ENCODE measurements at regions not wholly inside any gene's neighbourhood (a gene's known extent, or its start where the extent isn't known, plus 50 kb on each side); places are given as distances from the start of the nearest gene placed in this dataset.

- peaks cover 16 to 37% of the 10 kb centered on the region in 2 experiments; a peak in 3 of 4 replicates for H3K9me3 ChIP-seq (ENCODE audit: control insufficient read depth in 1 of 2, insufficient read depth in 1 of 2, low read depth in 1 of 2, low read length in 2 of 2)
- H4K20me1 ChIP-seq (ENCODE audit: insufficient read depth) = no peaks in the 10 kb centered on the region
- no peak overlapping the region for H3K4me3 ChIP-seq (replicated peaks in 1 of 2; ENCODE audit: low read depth in 1 of 2, low read length in 2 of 2)
- RAD21 ChIA-PET (ENCODE audit: low non-redundant PET in 1 of 2, low total read pairs in 2 of 2, uncharacterized antibody in 2 of 2, unreplicated experiment in 2 of 2) = no interaction called here
- H3K9me2 ChIP-seq (ENCODE audit: insufficient read depth) = no peaks in the 10 kb centered on the region
- no peaks in the 10 kb centered on the region for H3K4me1 ChIP-seq (ENCODE audit: control insufficient read depth in 1 of 2, insufficient read depth in 2 of 2, low read length in 2 of 2)
- no peaks in the 10 kb centered on the region for H3K27me3 ChIP-seq (ENCODE audit: insufficient read depth, low read length)
- TF ChIP-seq YY1 (IDR thresholded peaks at IDR 0.05; ENCODE audit: extremely low read depth, insufficient replicate concordance, low read depth, low read length) (no peak), EGR1 (IDR thresholded peaks at IDR 0.05; ENCODE audit: low read depth) (no peak), EZH2phosphoT487 (IDR thresholded peaks at IDR 0.05; ENCODE audit: borderline replicate concordance) (no peak), POLR2A (IDR thresholded peaks at IDR 0.05; ENCODE audit: borderline replicate concordance, extremely low read depth, insufficient read depth, insufficient read length) (no peak), MAX (IDR thresholded peaks at IDR 0.05) (no peak)
- TF ChIP-seq, protein P1, sequence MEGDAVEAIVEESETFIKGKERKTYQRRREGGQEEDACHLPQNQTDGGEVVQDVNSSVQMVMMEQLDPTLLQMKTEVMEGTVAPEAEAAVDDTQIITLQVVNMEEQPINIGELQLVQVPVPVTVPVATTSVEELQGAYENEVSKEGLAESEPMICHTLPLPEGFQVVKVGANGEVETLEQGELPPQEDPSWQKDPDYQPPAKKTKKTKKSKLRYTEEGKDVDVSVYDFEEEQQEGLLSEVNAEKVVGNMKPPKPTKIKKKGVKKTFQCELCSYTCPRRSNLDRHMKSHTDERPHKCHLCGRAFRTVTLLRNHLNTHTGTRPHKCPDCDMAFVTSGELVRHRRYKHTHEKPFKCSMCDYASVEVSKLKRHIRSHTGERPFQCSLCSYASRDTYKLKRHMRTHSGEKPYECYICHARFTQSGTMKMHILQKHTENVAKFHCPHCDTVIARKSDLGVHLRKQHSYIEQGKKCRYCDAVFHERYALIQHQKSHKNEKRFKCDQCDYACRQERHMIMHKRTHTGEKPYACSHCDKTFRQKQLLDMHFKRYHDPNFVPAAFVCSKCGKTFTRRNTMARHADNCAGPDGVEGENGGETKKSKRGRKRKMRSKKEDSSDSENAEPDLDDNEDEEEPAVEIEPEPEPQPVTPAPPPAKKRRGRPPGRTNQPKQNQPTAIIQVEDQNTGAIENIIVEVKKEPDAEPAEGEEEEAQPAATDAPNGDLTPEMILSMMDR (IDR thresholded peaks at IDR 0.05 in 2 of 3, conservative IDR thresholded peaks at IDR 0.05 in 1 of 3; ENCODE audit: borderline replicate concordance in 1 of 3, insufficient read depth in 1 of 3, low read depth in 2 of 3, low read length in 2 of 3) = no peak
- H3K4me2 ChIP-seq (ENCODE audit: low read length) = no peak overlapping the region
- intact Hi-C loops (cut with micrococcal nuclease) = no loop called here
- H3K9ac ChIP-seq (ENCODE audit: low read length) = no peak overlapping the region
- no peak for DNase-seq (ENCODE audit: low read depth, low spot score)
- no peaks in the 10 kb centered on the region for H3K79me2 ChIP-seq (ENCODE audit: insufficient read depth, low read length)
- CTCF ChIA-PET = no interaction called here
- ATAC-seq = no peak
- H3K36me3 ChIP-seq (ENCODE audit: control insufficient read depth in 1 of 2, insufficient read depth in 2 of 2, low read length in 2 of 2) = no peaks in the 10 kb centered on the region
- H2AFZ ChIP-seq (ENCODE audit: low read depth, low read length, poor library complexity, severe bottlenecking) = no peak overlapping the region
- BruUV-seq (replicated peaks) = no TSS peak
- H3K27ac ChIP-seq (ENCODE audit: low read depth, low read length) = no peak overlapping the region
- POLR2A ChIA-PET = no interaction called here
Measured at GRCh38 chr14:26175658-26176057, 422.2 kb downstream of the NOVA1 start.

- Histone ChIP-seq H4K20me1 (ENCODE audit: insufficient read depth) (no peaks in the 10 kb centered on the region), H3K4me2 (ENCODE audit: low read length) (no peak overlapping the region), H3K9me3 (ENCODE audit: control insufficient read depth in 1 of 2, insufficient read depth in 1 of 2, low read depth in 1 of 2, low read length in 2 of 2) (peaks cover 16 to 27% of the 10 kb centered on the region in 2 experiments; a peak in 3 of 4 replicates), H3K27ac (ENCODE audit: low read depth, low read length) (no peak overlapping the region), H2AFZ (ENCODE audit: low read depth, low read length, poor library complexity, severe bottlenecking) (no peak overlapping the region), H3K27me3 (ENCODE audit: insufficient read depth, low read length) (no peaks in the 10 kb centered on the region), H3K79me2 (ENCODE audit: insufficient read depth, low read length) (no peaks in the 10 kb centered on the region), H3K4me3 (replicated peaks in 1 of 2; ENCODE audit: low read depth in 1 of 2, low read length in 2 of 2) (no peak overlapping the region), H3K9me2 (ENCODE audit: insufficient read depth) (no peaks in the 10 kb centered on the region), H3K9ac (ENCODE audit: low read length) (no peak overlapping the region), H3K4me1 (ENCODE audit: control insufficient read depth in 1 of 2, insufficient read depth in 2 of 2, low read length in 2 of 2) (no peaks in the 10 kb centered on the region), H3K36me3 (ENCODE audit: control insufficient read depth in 1 of 2, insufficient read depth in 2 of 2, low read length in 2 of 2) (no peaks in the 10 kb centered on the region)
- intact Hi-C loops (cut with micrococcal nuclease) = no loop called here
- no peak for DNase-seq (ENCODE audit: low read depth, low spot score)
- no peak for ATAC-seq
- no TSS peak for BruUV-seq (replicated peaks)
- POLR2A ChIA-PET = no interaction called here
- RAD21 ChIA-PET (ENCODE audit: low non-redundant PET in 1 of 2, low total read pairs in 2 of 2, uncharacterized antibody in 2 of 2, unreplicated experiment in 2 of 2) = no interaction called here
- CTCF ChIA-PET = no interaction called here
- TF ChIP-seq REST (IDR thresholded peaks at IDR 0.05; ENCODE audit: low read depth) (no peak), RAD21 (IDR thresholded peaks at IDR 0.05; ENCODE audit: low read depth) (no peak), POLR2AphosphoS5 (IDR thresholded peaks at IDR 0.05; ENCODE audit: low read depth, low read length) (no peak), ELF1 (IDR thresholded peaks at IDR 0.05; ENCODE audit: borderline replicate concordance, low read depth) (no peak), FOSL1 (IDR thresholded peaks at IDR 0.05; ENCODE audit: low read depth) (no peak), CBX3 (IDR thresholded peaks at IDR 0.05; ENCODE audit: low read depth) (no peak)
- TF ChIP-seq, protein P2, sequence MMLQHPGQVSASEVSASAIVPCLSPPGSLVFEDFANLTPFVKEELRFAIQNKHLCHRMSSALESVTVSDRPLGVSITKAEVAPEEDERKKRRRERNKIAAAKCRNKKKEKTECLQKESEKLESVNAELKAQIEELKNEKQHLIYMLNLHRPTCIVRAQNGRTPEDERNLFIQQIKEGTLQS (IDR thresholded peaks at IDR 0.05) = no peak
Measured at GRCh38 chr14:26174395-26174794, 423.4 kb downstream of the NOVA1 start.

All from HCT116 (cell line).